ENCODE measurements at regions not wholly inside any gene's neighbourhood (a gene's known extent, or its start where the extent isn't known, plus 50 kb on each side); places are given as distances from the start of the nearest gene placed in this dataset.

GRCh38 chr7:25979605-25980004 lies 172.4 kb upstream of the NFE2L3 start:
- peaks cover 9% of the 10 kb centered on the region for H3K27me3 Mint-ChIP-seq (ENCODE audit: low read depth)
- no peak for DNase-seq (ENCODE audit: low spot score)
- no peak overlapping the region for H3K27ac Mint-ChIP-seq (ENCODE audit: unreplicated experiment)
- TF ChIP-seq CTCF (IDR thresholded peaks at IDR 0.05), result no peak
- peaks cover 10% of the 10 kb centered on the region for H3K9me3 Mint-ChIP-seq (ENCODE audit: low read depth)
- no peaks in the 10 kb centered on the region for H3K4me1 Mint-ChIP-seq (ENCODE audit: low read depth)
- no peaks in the 10 kb centered on the region for H3K36me3 Mint-ChIP-seq (ENCODE audit: low read depth)
- H3K4me3 Mint-ChIP-seq (ENCODE audit: unreplicated experiment), result no peak overlapping the region

- Mint-ChIP-seq H3K36me3 (ENCODE audit: low read depth) (no peaks in the 10 kb centered on the region), H3K9me3 (ENCODE audit: low read depth) (no peaks in the 10 kb centered on the region), H3K4me3 (ENCODE audit: unreplicated experiment) (no peak overlapping the region), H3K4me1 (ENCODE audit: low read depth) (no peaks in the 10 kb centered on the region), H3K27me3 (ENCODE audit: low read depth) (peaks cover 23% of the 10 kb centered on the region), H3K27ac (ENCODE audit: unreplicated experiment) (no peak overlapping the region)
- no peak for DNase-seq (ENCODE audit: low spot score)
- no peak for TF ChIP-seq CTCF (IDR thresholded peaks at IDR 0.05)
These were observed 169.3 kb upstream of the NFE2L3 start for GRCh38 chr7:25982684-25983083.

GRCh38 chr7:25985196-25985595 lies 166.8 kb upstream of the NFE2L3 start:
- no peak overlapping the region for H3K27ac Mint-ChIP-seq (ENCODE audit: unreplicated experiment)
- TF ChIP-seq CTCF (IDR thresholded peaks at IDR 0.05), result no peak
- no peaks in the 10 kb centered on the region for H3K36me3 Mint-ChIP-seq (ENCODE audit: low read depth)
- H3K27me3 Mint-ChIP-seq (ENCODE audit: low read depth), result peaks cover 28% of the 10 kb centered on the region
- no peak for DNase-seq (ENCODE audit: low spot score)
- no peaks in the 10 kb centered on the region for H3K4me1 Mint-ChIP-seq (ENCODE audit: low read depth)
- H3K9me3 Mint-ChIP-seq (ENCODE audit: low read depth), result no peaks in the 10 kb centered on the region
- no peak overlapping the region for H3K4me3 Mint-ChIP-seq (ENCODE audit: unreplicated experiment)

- Mint-ChIP-seq H3K4me1 (ENCODE audit: low read depth) (no peaks in the 10 kb centered on the region), H3K9me3 (ENCODE audit: low read depth) (no peaks in the 10 kb centered on the region), H3K27me3 (ENCODE audit: low read depth) (peaks cover 29% of the 10 kb centered on the region), H3K36me3 (ENCODE audit: low read depth) (no peaks in the 10 kb centered on the region), H3K27ac (ENCODE audit: unreplicated experiment) (no peak overlapping the region), H3K4me3 (ENCODE audit: unreplicated experiment) (no peak overlapping the region)
- no peak for DNase-seq (ENCODE audit: low spot score)
- no peak for TF ChIP-seq CTCF (IDR thresholded peaks at IDR 0.05)
These were observed 163.4 kb upstream of the NFE2L3 start for GRCh38 chr7:25988640-25989039.

GRCh38 chr7:25989140-25989705 lies 162.8 kb upstream of the NFE2L3 start:
- Mint-ChIP-seq H3K4me3 (ENCODE audit: unreplicated experiment) (no peak overlapping the region), H3K4me1 (ENCODE audit: low read depth) (no peaks in the 10 kb centered on the region)
- no peak for TF ChIP-seq CTCF (IDR thresholded peaks at IDR 0.05)

More at GRCh38 chr7:25989140-25989705, 162.8 kb upstream of the NFE2L3 start:
- no peak for DNase-seq (ENCODE audit: low spot score)
- Mint-ChIP-seq H3K36me3 (ENCODE audit: low read depth) (no peaks in the 10 kb centered on the region), H3K27me3 (ENCODE audit: low read depth) (peaks cover 28% of the 10 kb centered on the region), H3K27ac (ENCODE audit: unreplicated experiment) (no peak overlapping the region), H3K9me3 (ENCODE audit: low read depth) (peaks cover 2% of the 10 kb centered on the region)

Measured in chondrocyte (in vitro differentiated cells).